EL (cell line): ENCODE measurements at regions not wholly inside any gene's neighbourhood (a gene's known extent, or its start where the extent isn't known, plus 50 kb on each side); places are given as distances from the start of the nearest gene placed in this dataset.
"Not testable (repeated sequence)": the region's sequence is repeated elsewhere in the genome, so short reads cannot be mapped to it uniquely, and the experiment has no call there.

Source experiments
- DNase-seq: peaks from one replicate; pipeline ENCODE4 v3.0.0-alpha.2; 2016

GRCh38 chr21:31819692-31820091, 53.1 kb upstream of the HUNK start:
- not testable (repeated sequence) for DNase-seq

DNA sequence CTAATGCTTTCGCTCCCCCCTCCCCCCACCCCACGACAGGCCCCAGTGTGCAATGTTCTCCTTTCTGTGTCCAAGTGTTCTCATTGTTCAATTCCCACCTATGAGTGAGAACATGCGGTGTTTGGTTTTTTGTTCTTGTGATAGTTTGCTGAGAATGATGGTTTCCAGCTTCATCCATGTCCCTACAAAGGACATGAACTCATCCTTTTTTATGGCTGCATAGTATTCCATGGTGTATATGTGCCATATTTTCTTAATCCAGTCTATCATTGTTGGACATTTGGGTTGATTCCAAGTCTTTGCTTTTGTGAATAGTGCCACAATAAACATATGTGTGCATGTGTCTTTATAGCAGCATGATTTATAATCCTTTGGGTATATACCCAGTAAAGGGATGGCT, 58.5 kb upstream of the HUNK start:
- DNase-seq: not testable (repeated sequence)

- DNase-seq: no peak
These were observed 59.0 kb upstream of the HUNK start for GRCh38 chr21:31813862-31814261.

DNA sequence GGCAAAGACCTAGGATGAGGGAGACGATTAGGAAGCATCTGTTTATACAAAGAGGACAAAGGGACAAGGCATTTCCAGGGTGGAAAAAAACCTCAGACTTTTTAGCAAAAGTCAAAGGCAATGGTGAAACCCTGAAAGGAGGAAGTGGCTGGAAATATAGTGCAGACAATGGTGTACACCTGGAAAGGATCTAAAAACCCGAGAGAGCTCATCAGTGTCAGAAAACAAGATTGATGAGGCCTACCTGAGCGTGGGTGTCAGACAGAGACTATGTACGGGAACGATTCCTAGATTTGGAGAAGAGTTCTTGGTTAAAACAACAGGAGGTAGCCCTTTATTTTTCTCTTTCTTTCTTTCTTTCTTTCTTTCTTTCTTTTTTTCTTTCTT, 68.8 kb upstream of the HUNK start:
- no peak for DNase-seq

- DNase-seq: no peak
These were observed 69.5 kb upstream of the HUNK start for GRCh38 chr21:31803039-31804007.

GRCh38 chr21:31802331-31802730, 70.4 kb upstream of the SCAF4 start:
- DNase-seq: no peak

- no peak for DNase-seq
These were observed 69.8 kb upstream of the SCAF4 start for GRCh38 chr21:31801551-31802219.

GRCh38 chr21:31798842-31799704, 67.2 kb upstream of the SCAF4 start:
- no peak for DNase-seq

DNA sequence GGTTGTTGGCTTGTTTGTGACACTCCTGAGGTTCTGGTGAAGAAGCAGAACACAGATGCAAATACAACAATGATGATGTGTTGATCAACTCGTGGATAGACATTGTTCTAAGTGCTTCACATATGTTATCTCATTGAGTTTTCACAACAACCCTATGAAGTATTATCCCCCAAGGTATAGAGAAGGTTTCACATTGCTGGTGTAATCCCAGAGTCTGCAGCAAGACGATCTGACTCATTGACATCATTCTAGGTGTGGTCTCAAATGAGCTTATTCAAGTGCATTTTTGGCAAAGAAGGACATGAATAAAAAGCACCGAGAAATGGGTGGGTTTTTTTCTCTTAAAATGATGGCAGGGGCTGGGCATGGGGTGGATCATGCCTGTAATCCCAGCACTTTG, 64.1 kb upstream of the SCAF4 start:
- DNase-seq: no peak

- not testable (repeated sequence) for DNase-seq
These were observed 58.5 kb upstream of the SCAF4 start for GRCh38 chr21:31790420-31790819.

GRCh38 chr21:31788581-31788980, 56.7 kb upstream of the SCAF4 start:
- DNase-seq: no peak

- not testable (repeated sequence) for DNase-seq
These were observed 55.8 kb upstream of the SCAF4 start for GRCh38 chr21:31787691-31788090.

DNA sequence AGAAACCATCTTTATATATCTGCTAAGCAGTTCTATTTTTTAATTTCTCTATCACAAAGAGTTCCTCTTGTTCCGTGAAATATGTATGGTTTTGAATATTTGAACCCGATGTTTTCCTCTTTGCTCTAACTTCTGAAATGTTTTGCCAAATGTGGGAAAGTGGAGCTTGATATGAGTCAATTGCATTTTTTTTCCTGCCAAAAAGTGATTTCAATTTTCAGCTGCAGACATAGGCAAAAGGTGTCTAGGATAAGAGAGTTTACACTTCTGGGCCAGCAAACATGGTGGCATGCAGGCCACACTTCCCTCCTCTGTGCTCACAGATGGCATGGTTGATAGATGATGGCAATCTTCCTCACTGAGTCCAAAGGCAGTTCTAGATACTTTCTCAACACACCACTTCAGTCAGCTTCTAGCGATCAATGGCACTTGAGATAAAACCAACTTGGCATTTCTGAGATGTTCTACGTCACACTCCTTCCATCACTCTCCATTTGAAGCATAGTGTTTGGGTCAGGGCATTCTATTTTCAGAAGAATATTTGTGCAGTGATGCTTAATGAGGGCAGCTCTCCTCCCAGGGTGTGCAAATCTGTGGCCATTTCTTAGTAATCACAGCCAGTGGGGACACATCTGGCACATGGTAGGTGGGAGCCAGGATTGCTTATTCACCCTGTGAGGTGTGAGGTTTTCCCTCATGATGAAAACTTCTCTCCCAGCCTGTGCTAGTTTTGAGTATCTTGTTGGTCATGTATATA, 54.4 kb upstream of the SCAF4 start:
- no peak for DNase-seq

DNA sequence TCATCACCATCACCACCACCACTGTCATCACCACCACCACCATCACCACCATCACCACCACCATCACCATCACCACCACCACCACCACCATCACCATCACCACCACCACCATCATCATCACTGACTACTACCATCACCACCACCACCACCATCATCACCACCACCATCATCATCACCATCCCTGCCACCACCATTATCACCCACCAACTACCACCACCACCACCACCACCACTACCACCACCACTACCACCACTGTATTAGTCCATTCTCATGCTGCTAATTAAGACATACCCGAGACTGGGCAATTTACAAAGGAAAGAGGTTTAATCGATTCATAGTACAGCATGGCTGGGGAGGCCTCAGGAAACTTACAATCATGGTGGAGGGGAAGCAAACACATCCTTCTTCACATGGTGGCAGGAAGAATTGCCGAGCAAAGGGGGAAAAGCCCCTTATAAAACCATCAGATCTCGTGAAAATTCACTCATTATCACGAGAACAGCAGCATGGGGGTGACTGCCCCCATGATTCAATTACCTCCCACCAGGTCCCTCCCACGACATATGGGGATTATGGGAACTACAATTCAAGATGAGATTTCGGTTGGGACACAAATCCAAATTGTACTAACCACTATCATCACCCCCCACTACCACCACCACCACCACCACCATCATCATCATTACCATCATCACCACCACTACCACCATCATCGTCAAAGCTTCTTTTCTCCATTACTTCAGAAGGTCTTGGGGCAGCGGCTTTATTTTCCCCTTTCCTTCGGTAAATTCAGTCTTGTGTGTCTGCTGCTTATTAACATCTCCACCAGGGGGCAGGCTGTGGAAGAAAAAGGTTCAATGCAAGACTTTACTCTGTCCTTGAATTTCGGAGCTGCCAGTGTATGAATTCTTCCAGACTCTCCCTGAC, 53.6 kb upstream of the SCAF4 start:
- DNase-seq: peak; percentile 56

DNA sequence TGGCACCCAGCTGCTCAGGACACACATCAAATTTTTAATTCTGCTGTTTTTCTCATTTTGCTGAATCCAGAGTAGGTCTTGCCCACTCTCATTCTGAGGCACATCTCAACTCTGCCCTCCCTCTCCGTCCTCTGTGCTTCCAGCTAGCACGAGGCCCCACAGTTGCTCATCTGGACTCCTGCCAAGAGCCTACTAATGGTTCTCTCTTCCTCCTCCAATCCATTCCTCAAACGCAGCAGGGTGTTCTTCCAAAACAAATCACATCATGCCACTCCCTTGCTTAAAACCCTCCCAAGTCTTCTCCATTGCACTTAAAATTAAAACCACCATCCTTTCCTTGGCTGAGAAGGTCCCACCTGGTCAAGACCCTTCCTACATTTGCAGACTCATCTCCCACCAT, 49.8 kb upstream of the SCAF4 start:
- peak; percentile 41 for DNase-seq
